Fibroblast of lung (primary cell): ENCODE measurements at regions not wholly inside any gene's neighbourhood (a gene's known extent, or its start where the extent isn't known, plus 50 kb on each side); places are given as distances from the start of the nearest gene placed in this dataset.

Source experiments
- DNase-seq, 2 donors: peaks; one replicate each; pipeline versions ENCODE4 v3.0.0 to v3.0.0-alpha.2; 2010; ENCODE audit warnings: low read depth in 2 of 2
- H2AFZ ChIP-seq: 2 replicates; pipeline ENCODE4 v1.5.1; 2012; ENCODE audit warnings: low read length, control low read depth, inconsistent platforms
- H3K27ac ChIP-seq: 2 replicates; pipeline ENCODE4 v1.5.1; 2011; ENCODE audit warnings: low read length, control low read depth; ENCODE audit not compliant: insufficient read depth
- H3K27me3 ChIP-seq: 2 replicates; pipeline ENCODE4 v1.5.1; 2011; ENCODE audit warnings: mild to moderate bottlenecking, low read length; ENCODE audit not compliant: control insufficient read depth, insufficient read depth
- H3K36me3 ChIP-seq: 2 replicates; pipeline ENCODE4 v1.5.1; 2011; ENCODE audit warnings: low read length; ENCODE audit not compliant: control insufficient read depth, insufficient read depth
- H3K4me1 ChIP-seq: 2 replicates; pipeline ENCODE4 v1.5.1; 2011; ENCODE audit warnings: low read length; ENCODE audit not compliant: control insufficient read depth, insufficient read depth; ENCODE audit errors: extremely low read depth
- H3K4me2 ChIP-seq: 2 replicates; pipeline ENCODE4 v1.5.1; 2011; ENCODE audit warnings: low read length, control low read depth; ENCODE audit not compliant: insufficient read depth; ENCODE audit errors: extremely low read depth
- H3K4me3 ChIP-seq, 4 experiments: fragments of 200-600 bp in 1 of 4; sonication (generic) in 1 of 4; replicated peaks in 1 of 4; 2 replicates each; pipeline ENCODE4 v1.5.1; 2011 to 2016; ENCODE audit warnings: low read length in 4 of 4, low read depth in 3 of 4, mild to moderate bottlenecking in 3 of 4, control low read depth in 2 of 4, inconsistent platforms in 1 of 4, mixed read lengths in 1 of 4; ENCODE audit not compliant: insufficient read depth in 1 of 4; ENCODE audit errors: control extremely low read depth in 1 of 4
- H3K79me2 ChIP-seq: 2 replicates; pipeline ENCODE4 v1.5.1; 2012; ENCODE audit warnings: mild to moderate bottlenecking, low read length, inconsistent platforms; ENCODE audit not compliant: control insufficient read depth, insufficient read depth
- H3K9ac ChIP-seq: 2 replicates; pipeline ENCODE4 v1.5.1; 2011; ENCODE audit warnings: mild to moderate bottlenecking, low read length, control low read depth; ENCODE audit not compliant: insufficient read depth
- H3K9me3 ChIP-seq: 2 replicates; pipeline ENCODE4 v1.5.1; 2012; ENCODE audit warnings: low read depth, low read length; ENCODE audit not compliant: control insufficient read depth, insufficient read depth
- H4K20me1 ChIP-seq: 2 replicates; pipeline ENCODE4 v1.5.1; 2011; ENCODE audit warnings: low read length; ENCODE audit not compliant: control insufficient read depth, insufficient read depth; ENCODE audit errors: extremely low read depth
- CTCF ChIP-seq, 2 donors: IDR thresholded peaks in 1 of 2; conservative IDR thresholded peaks in 1 of 2; 1 replicate in 1 of 2; 2 replicates in 1 of 2; pipeline ENCODE4 v1.5.1; 2011 to 2012; ENCODE audit warnings: low read length in 2 of 2, control low read depth in 1 of 2, inconsistent platforms in 1 of 2, low read depth in 1 of 2, mild to moderate bottlenecking in 1 of 2
- EZH2 ChIP-seq: IDR thresholded peaks from 2 replicates; pipeline ENCODE4 v1.5.1; 2012; ENCODE audit warnings: low read length, control low read depth, mild to moderate bottlenecking; ENCODE audit errors: missing control alignments

- no peak overlapping the region for H3K9ac ChIP-seq
- TF ChIP-seq EZH2: no peak
- TF ChIP-seq CTCF (conservative IDR thresholded peaks at IDR 0.05 in 1 of 2, IDR thresholded peaks at IDR 0.05 in 1 of 2; ENCODE audit: low read depth in 1 of 2, low read length in 2 of 2): no peak
These were observed 426.7 kb downstream of the ZSWIM6 start for GRCh38 chr5:61758711-61759110.

GRCh38 chr5:61765471-61765870, 433.4 kb downstream of the ZSWIM6 start:
- no peaks in the 10 kb centered on the region for H3K27me3 ChIP-seq
- H3K9me3 ChIP-seq: no peaks in the 10 kb centered on the region
- no peaks in the 10 kb centered on the region for H3K79me2 ChIP-seq
- H2AFZ ChIP-seq: no peak overlapping the region
- H3K9ac ChIP-seq: no peak overlapping the region
- no peak overlapping the region for H3K4me3 ChIP-seq
- DNase-seq: no peak
- H3K4me2 ChIP-seq: no peak overlapping the region
- H3K4me1 ChIP-seq: no peaks in the 10 kb centered on the region
- no peak overlapping the region for H3K27ac ChIP-seq
- TF ChIP-seq EZH2 (no peak), CTCF (conservative IDR thresholded peaks at IDR 0.05 in 1 of 2, IDR thresholded peaks at IDR 0.05 in 1 of 2; ENCODE audit: low read depth in 1 of 2, low read length in 2 of 2) (no peak)
- H3K36me3 ChIP-seq: no peaks in the 10 kb centered on the region
- no peaks in the 10 kb centered on the region for H4K20me1 ChIP-seq

More at GRCh38 chr5:61758711-61759110, 426.7 kb downstream of the ZSWIM6 start:
- Histone ChIP-seq H2AFZ (no peak overlapping the region), H4K20me1 (no peaks in the 10 kb centered on the region), H3K4me3 (no peak overlapping the region), H3K9me3 (no peaks in the 10 kb centered on the region), H3K36me3 (no peaks in the 10 kb centered on the region), H3K4me1 (no peaks in the 10 kb centered on the region), H3K4me2 (no peak overlapping the region), H3K79me2 (no peaks in the 10 kb centered on the region), H3K27ac (no peak overlapping the region), H3K27me3 (no peaks in the 10 kb centered on the region)
- no peak for DNase-seq

- Histone ChIP-seq H3K9ac (no peak overlapping the region), H3K4me3 (no peak overlapping the region), H3K27me3 (no peaks in the 10 kb centered on the region), H3K79me2 (no peaks in the 10 kb centered on the region), H2AFZ (no peak overlapping the region), H4K20me1 (no peaks in the 10 kb centered on the region), H3K9me3 (no peaks in the 10 kb centered on the region), H3K27ac (no peak overlapping the region), H3K4me1 (no peaks in the 10 kb centered on the region), H3K4me2 (no peak overlapping the region), H3K36me3 (no peaks in the 10 kb centered on the region)
- TF ChIP-seq EZH2 (no peak), CTCF (conservative IDR thresholded peaks at IDR 0.05 in 1 of 2, IDR thresholded peaks at IDR 0.05 in 1 of 2; ENCODE audit: low read depth in 1 of 2, low read length in 2 of 2) (no peak)
- no peak for DNase-seq
These were observed 434.1 kb downstream of the ZSWIM6 start for GRCh38 chr5:61766141-61766540.
